ENCODE measurements at regions not wholly inside any gene's neighbourhood (a gene's known extent, or its start where the extent isn't known, plus 50 kb on each side); places are given as distances from the start of the nearest gene placed in this dataset.

DNA sequence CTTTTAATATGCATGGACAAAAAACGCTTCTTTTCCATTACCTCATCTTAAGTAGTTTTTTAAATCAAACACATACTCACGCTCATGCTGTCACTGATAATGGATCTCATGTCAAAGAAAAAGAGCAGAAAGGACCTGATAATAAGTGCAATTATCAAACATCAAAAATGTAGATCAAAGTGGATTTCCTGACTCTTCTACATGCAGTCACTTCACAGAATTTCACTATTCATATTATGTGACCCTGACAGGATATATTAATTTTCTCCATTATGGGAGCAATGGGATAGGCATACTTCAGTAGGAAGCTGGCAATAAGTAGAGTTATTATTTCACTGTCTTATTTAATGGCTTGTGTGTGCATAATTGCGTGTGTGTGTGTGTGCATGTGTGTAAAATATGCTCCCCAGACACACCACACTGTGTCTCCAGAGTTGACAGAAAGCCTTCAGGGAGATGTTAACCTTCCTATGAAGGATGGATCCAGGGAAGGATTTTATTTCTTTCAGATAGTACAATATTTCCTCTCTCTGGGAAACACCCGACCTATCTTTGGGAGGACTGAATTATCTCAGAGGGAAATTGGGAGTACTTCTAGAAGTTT is 445.2 kb downstream of the SH2D1A start:
- Histone ChIP-seq H3K36me3 (ENCODE audit: control insufficient read depth, insufficient read depth, low read length) (no peaks in the 10 kb centered on the region), H3K4me3 (ENCODE audit: low read depth, low read length) (no peak overlapping the region), H3K27me3 (ENCODE audit: control insufficient read depth, insufficient read depth, low read length) (no peaks in the 10 kb centered on the region)
- no peak for FAIRE-seq
- TF ChIP-seq CTCF (IDR thresholded peaks at IDR 0.05; ENCODE audit: insufficient read depth, low read length, severe bottlenecking): no peak
- DNase-seq (ENCODE audit: low read depth): no peak

GRCh38 chrX:124796989-124797388 is 450.6 kb downstream of the SH2D1A start:
- Histone ChIP-seq H3K36me3 (ENCODE audit: control insufficient read depth, insufficient read depth, low read length) (no peaks in the 10 kb centered on the region), H3K4me3 (ENCODE audit: low read depth, low read length) (no peak overlapping the region), H3K27me3 (ENCODE audit: control insufficient read depth, insufficient read depth, low read length) (no peaks in the 10 kb centered on the region)
- FAIRE-seq (no peak), DNase-seq (ENCODE audit: low read depth) (no peak)
- TF ChIP-seq CTCF (IDR thresholded peaks at IDR 0.05; ENCODE audit: insufficient read depth, low read length, severe bottlenecking): no peak

DNA sequence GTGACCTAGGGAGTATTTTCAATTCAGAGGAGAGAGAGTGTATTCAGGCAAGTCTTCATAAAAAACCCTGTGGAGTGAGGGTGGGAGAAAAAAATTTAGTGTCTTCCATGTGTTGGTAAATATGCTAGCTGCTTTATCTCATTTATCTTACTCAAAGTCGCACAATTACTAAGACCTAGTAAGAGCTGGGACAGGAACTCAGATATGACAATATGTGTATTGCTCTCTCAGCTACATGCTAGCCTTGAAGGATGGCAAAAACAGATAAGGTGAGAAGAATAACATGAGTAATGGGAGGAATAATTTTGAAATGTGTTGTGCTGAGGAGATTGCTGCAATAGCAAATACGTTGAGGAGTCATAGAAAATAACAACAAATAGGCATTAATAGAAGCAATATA is 458.6 kb downstream of the SH2D1A start:
- TF ChIP-seq CTCF (IDR thresholded peaks at IDR 0.05; ENCODE audit: insufficient read depth, low read length, severe bottlenecking): no peak
- DNase-seq (ENCODE audit: low read depth) (no peak), FAIRE-seq (no peak)
- Histone ChIP-seq H3K27me3 (ENCODE audit: control insufficient read depth, insufficient read depth, low read length) (no peaks in the 10 kb centered on the region), H3K36me3 (ENCODE audit: control insufficient read depth, insufficient read depth, low read length) (no peaks in the 10 kb centered on the region), H3K4me3 (ENCODE audit: low read depth, low read length) (no peak overlapping the region)

- H3K36me3 ChIP-seq (ENCODE audit: control insufficient read depth, insufficient read depth, low read length): no peaks in the 10 kb centered on the region
- DNase-seq (ENCODE audit: low read depth) (no peak), FAIRE-seq (no peak)
- H3K27me3 ChIP-seq (ENCODE audit: control insufficient read depth, insufficient read depth, low read length): no peaks in the 10 kb centered on the region
- H3K4me3 ChIP-seq (ENCODE audit: low read depth, low read length): no peak overlapping the region
- no peak for TF ChIP-seq CTCF (IDR thresholded peaks at IDR 0.05; ENCODE audit: insufficient read depth, low read length, severe bottlenecking)
Measured at GRCh38 chrX:124805486-124805885, 459.1 kb downstream of the SH2D1A start.

DNA sequence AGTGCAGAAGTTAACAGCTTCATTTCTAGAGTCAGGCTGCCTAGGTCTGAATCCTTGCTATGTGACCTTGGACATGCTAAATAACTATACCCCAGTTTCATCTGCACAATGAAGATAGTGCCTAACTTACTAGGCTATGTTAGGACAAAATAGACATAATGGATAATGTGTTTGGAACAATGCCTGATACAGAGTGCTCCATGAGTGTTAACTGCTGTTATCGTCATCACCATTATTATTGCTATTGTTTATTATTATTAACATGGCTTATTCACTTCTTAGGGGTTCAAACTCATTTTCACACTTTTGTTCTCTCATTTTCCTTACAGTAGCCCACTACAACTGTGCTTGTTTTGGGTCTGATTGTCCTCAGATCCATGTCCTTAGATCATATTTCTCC is 467.7 kb downstream of the SH2D1A start:
- no peak for FAIRE-seq
- TF ChIP-seq CTCF (IDR thresholded peaks at IDR 0.05; ENCODE audit: insufficient read depth, low read length, severe bottlenecking): no peak
- DNase-seq (ENCODE audit: low read depth): no peak
- Histone ChIP-seq H3K4me3 (ENCODE audit: low read depth, low read length) (no peak overlapping the region), H3K27me3 (ENCODE audit: control insufficient read depth, insufficient read depth, low read length) (no peaks in the 10 kb centered on the region), H3K36me3 (ENCODE audit: control insufficient read depth, insufficient read depth, low read length) (no peaks in the 10 kb centered on the region)

DNA sequence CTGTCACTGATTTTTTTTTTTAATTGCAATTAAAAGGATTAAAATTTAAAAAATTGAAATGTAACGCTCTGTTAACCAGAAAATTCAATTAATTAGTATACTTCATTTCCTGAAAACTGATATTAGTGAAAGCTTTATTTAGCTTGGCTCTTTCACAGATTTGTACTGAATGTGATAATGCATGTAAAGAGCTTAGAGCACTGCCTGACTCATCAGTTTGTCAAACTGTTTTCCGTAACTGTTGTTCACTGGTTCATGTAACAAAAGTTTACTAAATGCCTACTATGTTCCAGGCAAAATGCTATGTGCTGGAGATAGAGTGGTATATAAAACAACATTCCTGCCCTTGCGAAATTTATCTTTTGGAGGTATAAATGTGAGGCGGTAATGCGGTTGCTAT is 471.7 kb downstream of the SH2D1A start:
- peak; percentile 0 for DNase-seq (ENCODE audit: low read depth)
- no peaks in the 10 kb centered on the region for H3K36me3 ChIP-seq (ENCODE audit: control insufficient read depth, insufficient read depth, low read length)
- no peak for TF ChIP-seq CTCF (IDR thresholded peaks at IDR 0.05; ENCODE audit: insufficient read depth, low read length, severe bottlenecking)
- H3K4me3 ChIP-seq (ENCODE audit: low read depth, low read length): no peak overlapping the region
- H3K27me3 ChIP-seq (ENCODE audit: control insufficient read depth, insufficient read depth, low read length): no peaks in the 10 kb centered on the region
- FAIRE-seq: no peak

Measured in bronchial epithelial cell (primary cell).